Activated naive CD4-positive, alpha-beta T cell treated with anti-CD3 and anti-CD28 coated beads for 36 hours (primary cell): ENCODE measurements at regions not wholly inside any gene's neighbourhood (a gene's known extent, or its start where the extent isn't known, plus 50 kb on each side); places are given as distances from the start of the nearest gene placed in this dataset.
"Not testable (repeated sequence)": the region's sequence is repeated elsewhere in the genome, so short reads cannot be mapped to it uniquely, and the experiment has no call there.

Experiments used
- CTCF ChIA-PET: fragments of 350-600 bp; sonication (Branson Sonifier 250); formaldehyde crosslinking; loops from one replicate; lab custom pipeline; 2021; ENCODE audit warnings: antibody characterized with exemption; lab: Charles Lee
- DNase-seq: peaks from one replicate; pipeline ENCODE4 v3.0.0-alpha.2; 2020
- H3K27ac Mint-ChIP-seq: one replicate; pipeline ENCODE4 v1.8.0; 2021; ENCODE audit warnings: mild to moderate bottlenecking, mixed read lengths
- H3K27me3 Mint-ChIP-seq: one replicate; pipeline ENCODE4 v1.8.0; 2021; ENCODE audit warnings: low read depth, mixed read lengths
- H3K36me3 Mint-ChIP-seq: one replicate; pipeline ENCODE4 v1.8.0; 2021; ENCODE audit warnings: low read depth, mixed read lengths
- H3K4me1 Mint-ChIP-seq: one replicate; pipeline ENCODE4 v1.8.0; 2021; ENCODE audit warnings: low read depth, mixed read lengths
- H3K4me3 Mint-ChIP-seq: one replicate; pipeline ENCODE4 v1.8.0; 2021; ENCODE audit warnings: mild to moderate bottlenecking, moderate library complexity, mixed read lengths
- H3K9me3 Mint-ChIP-seq: one replicate; pipeline ENCODE4 v1.8.0; 2021; ENCODE audit warnings: mixed read lengths
- intact Hi-C: fragments of 100-400 bp; cut with micrococcal nuclease; formaldehyde crosslinking; loops from one replicate; pipeline ENCODE4 v1.15.1; 2023

- Mint-ChIP-seq H3K27ac (no peak overlapping the region), H3K4me3 (no peak overlapping the region), H3K9me3 (peaks cover 2% of the 10 kb centered on the region), H3K36me3 (no peaks in the 10 kb centered on the region), H3K4me1 (no peaks in the 10 kb centered on the region), H3K27me3 (no peaks in the 10 kb centered on the region)
- DNase-seq = no peak
- CTCF ChIA-PET = no interaction called here
- intact Hi-C loops = no loop called here
Measured at GRCh38 chr4:64682481-64682880, 273.2 kb upstream of the TECRL start.

GRCh38 chr4:64673121-64673520, 263.9 kb upstream of the TECRL start:
- H3K9me3 Mint-ChIP-seq, H3K4me3 Mint-ChIP-seq, H3K27ac Mint-ChIP-seq, H3K36me3 Mint-ChIP-seq, H3K27me3 Mint-ChIP-seq, DNase-seq, intact Hi-C loops, CTCF ChIA-PET, H3K4me1 Mint-ChIP-seq: not testable (repeated sequence)

GRCh38 chr4:64670647-64671046, 261.4 kb upstream of the TECRL start:
- H3K9me3 Mint-ChIP-seq = peaks cover 3% of the 10 kb centered on the region
- H3K36me3 Mint-ChIP-seq = no peaks in the 10 kb centered on the region
- no peak for DNase-seq
- H3K27ac Mint-ChIP-seq = no peak overlapping the region
- H3K4me1 Mint-ChIP-seq = no peaks in the 10 kb centered on the region
- CTCF ChIA-PET = no interaction called here
- H3K4me3 Mint-ChIP-seq = no peak overlapping the region
- no peaks in the 10 kb centered on the region for H3K27me3 Mint-ChIP-seq
- intact Hi-C loops = no loop called here

- no peaks in the 10 kb centered on the region for H3K36me3 Mint-ChIP-seq
- CTCF ChIA-PET = no interaction called here
- intact Hi-C loops = no loop called here
- no peak overlapping the region for H3K27ac Mint-ChIP-seq
- peaks cover 5% of the 10 kb centered on the region for H3K9me3 Mint-ChIP-seq
- H3K27me3 Mint-ChIP-seq = no peaks in the 10 kb centered on the region
- no peak for DNase-seq
- no peak overlapping the region for H3K4me3 Mint-ChIP-seq
- no peaks in the 10 kb centered on the region for H3K4me1 Mint-ChIP-seq
Measured at GRCh38 chr4:64643841-64644240, 234.6 kb upstream of the TECRL start.

- DNase-seq = no peak
- Mint-ChIP-seq H3K4me1 (no peaks in the 10 kb centered on the region), H3K36me3 (no peaks in the 10 kb centered on the region), H3K27me3 (no peaks in the 10 kb centered on the region), H3K27ac (no peak overlapping the region), H3K9me3 (peaks cover 2% of the 10 kb centered on the region), H3K4me3 (no peak overlapping the region)
- CTCF ChIA-PET = no interaction called here
- intact Hi-C loops = no loop called here
Measured at GRCh38 chr4:64642936-64643335, 233.7 kb upstream of the TECRL start.

GRCh38 chr4:64640402-64640801, 231.2 kb upstream of the TECRL start:
- H3K4me1 Mint-ChIP-seq, H3K27ac Mint-ChIP-seq, intact Hi-C loops, H3K9me3 Mint-ChIP-seq, H3K27me3 Mint-ChIP-seq, CTCF ChIA-PET, H3K36me3 Mint-ChIP-seq, DNase-seq, H3K4me3 Mint-ChIP-seq: not testable (repeated sequence)

- DNase-seq = no peak
- Mint-ChIP-seq H3K4me1 (no peaks in the 10 kb centered on the region), H3K27ac (no peak overlapping the region), H3K9me3 (no peaks in the 10 kb centered on the region), H3K4me3 (no peak overlapping the region), H3K27me3 (no peaks in the 10 kb centered on the region), H3K36me3 (no peaks in the 10 kb centered on the region)
- CTCF ChIA-PET = no interaction called here
- intact Hi-C loops = no loop called here
Measured at GRCh38 chr4:64625438-64625837, 216.2 kb upstream of the TECRL start.

- Mint-ChIP-seq H3K36me3 (no peaks in the 10 kb centered on the region), H3K27me3 (no peaks in the 10 kb centered on the region), H3K9me3 (no peaks in the 10 kb centered on the region), H3K27ac (no peak overlapping the region), H3K4me1 (no peaks in the 10 kb centered on the region), H3K4me3 (no peak overlapping the region)
- intact Hi-C loops = no loop called here
- CTCF ChIA-PET = no interaction called here
- DNase-seq = no peak
Measured at GRCh38 chr4:64617800-64618199, 208.6 kb upstream of the TECRL start.

- intact Hi-C loops = no loop called here
- DNase-seq = no peak
- Mint-ChIP-seq H3K4me3 (no peak overlapping the region), H3K36me3 (no peaks in the 10 kb centered on the region), H3K9me3 (no peaks in the 10 kb centered on the region), H3K4me1 (no peaks in the 10 kb centered on the region), H3K27ac (no peak overlapping the region), H3K27me3 (no peaks in the 10 kb centered on the region)
- CTCF ChIA-PET = no interaction called here
Measured at GRCh38 chr4:64614276-64614675, 205.0 kb upstream of the TECRL start.

GRCh38 chr4:64613046-64613445, 203.8 kb upstream of the TECRL start:
- CTCF ChIA-PET = no interaction called here
- Mint-ChIP-seq H3K27ac (no peak overlapping the region), H3K4me1 (no peaks in the 10 kb centered on the region), H3K4me3 (no peak overlapping the region), H3K36me3 (no peaks in the 10 kb centered on the region), H3K9me3 (no peaks in the 10 kb centered on the region), H3K27me3 (no peaks in the 10 kb centered on the region)
- intact Hi-C loops = no loop called here
- DNase-seq = no peak

- no peak overlapping the region for H3K4me3 Mint-ChIP-seq
- no peaks in the 10 kb centered on the region for H3K36me3 Mint-ChIP-seq
- DNase-seq = no peak
- H3K27me3 Mint-ChIP-seq = no peaks in the 10 kb centered on the region
- H3K27ac Mint-ChIP-seq = no peak overlapping the region
- no peaks in the 10 kb centered on the region for H3K4me1 Mint-ChIP-seq
- intact Hi-C loops = no loop called here
- CTCF ChIA-PET = no interaction called here
- no peaks in the 10 kb centered on the region for H3K9me3 Mint-ChIP-seq
Measured at GRCh38 chr4:64598066-64598465, 188.8 kb upstream of the TECRL start.

- no peaks in the 10 kb centered on the region for H3K4me1 Mint-ChIP-seq
- H3K36me3 Mint-ChIP-seq = no peaks in the 10 kb centered on the region
- H3K4me3 Mint-ChIP-seq = no peak overlapping the region
- intact Hi-C loops = no loop called here
- no peaks in the 10 kb centered on the region for H3K27me3 Mint-ChIP-seq
- CTCF ChIA-PET = no interaction called here
- peaks cover 2% of the 10 kb centered on the region for H3K9me3 Mint-ChIP-seq
- H3K27ac Mint-ChIP-seq = no peak overlapping the region
- DNase-seq = no peak
Measured at GRCh38 chr4:64594723-64595122, 185.5 kb upstream of the TECRL start.

GRCh38 chr4:64588507-64588906, 179.3 kb upstream of the TECRL start:
- Mint-ChIP-seq H3K4me1 (no peaks in the 10 kb centered on the region), H3K9me3 (peaks cover 5% of the 10 kb centered on the region), H3K27ac (no peak overlapping the region), H3K27me3 (no peaks in the 10 kb centered on the region), H3K36me3 (no peaks in the 10 kb centered on the region), H3K4me3 (no peak overlapping the region)
- CTCF ChIA-PET = no interaction called here
- intact Hi-C loops = no loop called here
- DNase-seq = no peak

GRCh38 chr4:64584981-64585557, 175.8 kb upstream of the TECRL start:
- Mint-ChIP-seq H3K27me3 (no peaks in the 10 kb centered on the region), H3K27ac (no peak overlapping the region), H3K9me3 (peaks cover 3% of the 10 kb centered on the region), H3K36me3 (no peaks in the 10 kb centered on the region), H3K4me1 (no peaks in the 10 kb centered on the region), H3K4me3 (no peak overlapping the region)
- CTCF ChIA-PET = no interaction called here
- intact Hi-C loops = loop anchor here (1.0 kb wide), 1 partner anchor 427 kb away; no protein-coding TSS in a partner anchor
- peak; percentile 18 for DNase-seq
